Psoas muscle (tissue), 7 donors: ENCODE measurements at regions not wholly inside any gene's neighbourhood (a gene's known extent, or its start where the extent isn't known, plus 50 kb on each side); places are given as distances from the start of the nearest gene placed in this dataset.
"Not testable (repeated sequence)": the region's sequence is repeated elsewhere in the genome, so short reads cannot be mapped to it uniquely, and the experiment has no call there.

Experiments
- ATAC-seq, 4 donors: fragments of 200-7000 bp; cut with Tn5 transposase; one replicate each; pipeline ENCODE4 v1.9.1; 2020; ENCODE audit warnings: moderate library complexity in 3 of 4, mild to moderate bottlenecking in 2 of 4
- DNase-seq, 2 donors: peaks; one replicate each; pipeline ENCODE4 v3.0.0-alpha.2; 2020
- H3K27ac ChIP-seq: fragments of 200-600 bp; one replicate; pipeline ENCODE4 v1.8.0; 2022
- H3K27me3 ChIP-seq, 3 donors: fragments of 200-600 bp in 1 of 3; one replicate each; pipeline versions ENCODE4 v1.6.1 to v1.8.0; 2013 to 2022; ENCODE audit warnings: low read length in 2 of 3, mild to moderate bottlenecking in 2 of 3, moderate library complexity in 1 of 3; ENCODE audit not compliant: insufficient read depth in 3 of 3
- H3K36me3 ChIP-seq, 2 donors: fragments of 200-600 bp in 1 of 2; one replicate each; pipeline versions ENCODE4 v1.6.1 to v1.8.0; 2013 to 2022; ENCODE audit warnings: low read depth in 1 of 2, mild to moderate bottlenecking in 1 of 2, moderate library complexity in 1 of 2; ENCODE audit not compliant: insufficient read depth in 1 of 2
- H3K4me1 ChIP-seq: fragments of 200-600 bp; one replicate; pipeline ENCODE4 v1.8.0; 2022
- H3K4me3 ChIP-seq: fragments of 200-600 bp; one replicate; pipeline ENCODE4 v1.8.0; 2022; ENCODE audit warnings: mild to moderate bottlenecking
- H3K9me3 ChIP-seq: fragments of 200-600 bp; one replicate; pipeline ENCODE4 v1.8.0; 2022
- WGBS, 3 donors: extraction: QIAGEN DNeasy Blood & Tissue Kit; methylation state at CpG; one replicate each; pipeline versions ENCODE4 v1.1.6 to v1.1.7; 2013; 5-methylcytosine and 5-hydroxymethylcytosine counted together
- intact Hi-C, 2 donors: fragments of 100-400 bp; cut with DNase I; formaldehyde crosslinking; loops; one replicate each; pipeline versions ENCODE4 v1.11.0 to v1.14.2; 2022
- TF ChIP-seq, protein P1 (sequence below): fragments of 200-600 bp; IDR thresholded peaks from one replicate; pipeline ENCODE4 v1.8.0; 2022; ENCODE audit warnings: antibody characterized with exemption
- donor health status: healthy with polysubstance abuse.
- donor health status: DM: no; HTN: no; CAD: no; lungs with moderate emphysema.
- donor health status: Bipolar disorder and iron deficiency.
- donor health status: healthy.
- donor health status: DM: yes; HTN: yes; CAD: no.
- donor health status: DM: no; HTN: no; CAD: no.
- donor health status: DM: yes; HTN: yes; CAD: no.

DNA sequence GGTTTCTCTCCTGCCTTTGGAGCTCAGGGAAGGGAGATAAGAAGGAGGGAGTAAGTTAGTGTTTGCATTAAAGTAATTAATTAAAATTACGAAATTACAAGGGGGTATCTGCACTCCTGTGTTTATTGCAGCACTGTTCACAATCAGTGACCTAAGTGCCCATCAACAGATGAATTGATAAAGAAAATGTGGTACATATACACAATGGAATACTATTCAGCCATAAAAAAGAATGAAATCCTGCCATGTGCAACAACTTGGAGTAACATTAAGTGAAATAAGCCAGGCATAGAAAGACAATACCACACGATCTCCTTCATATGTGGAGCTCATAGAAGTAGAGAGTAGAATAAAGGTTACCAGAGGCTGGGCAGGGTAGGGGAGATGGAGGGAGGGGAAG lies 202.0 kb downstream of the SHQ1 start:
- Histone ChIP-seq H3K9me3 (no peaks in the 10 kb centered on the region), H3K27me3 (no peaks in the 10 kb centered on the region), H3K4me3 (no peak overlapping the region), H3K27ac (no peak overlapping the region), H3K4me1 (no peaks in the 10 kb centered on the region), H3K36me3 (no peaks in the 10 kb centered on the region)
- no peak for ATAC-seq
- TF ChIP-seq, protein P1, sequence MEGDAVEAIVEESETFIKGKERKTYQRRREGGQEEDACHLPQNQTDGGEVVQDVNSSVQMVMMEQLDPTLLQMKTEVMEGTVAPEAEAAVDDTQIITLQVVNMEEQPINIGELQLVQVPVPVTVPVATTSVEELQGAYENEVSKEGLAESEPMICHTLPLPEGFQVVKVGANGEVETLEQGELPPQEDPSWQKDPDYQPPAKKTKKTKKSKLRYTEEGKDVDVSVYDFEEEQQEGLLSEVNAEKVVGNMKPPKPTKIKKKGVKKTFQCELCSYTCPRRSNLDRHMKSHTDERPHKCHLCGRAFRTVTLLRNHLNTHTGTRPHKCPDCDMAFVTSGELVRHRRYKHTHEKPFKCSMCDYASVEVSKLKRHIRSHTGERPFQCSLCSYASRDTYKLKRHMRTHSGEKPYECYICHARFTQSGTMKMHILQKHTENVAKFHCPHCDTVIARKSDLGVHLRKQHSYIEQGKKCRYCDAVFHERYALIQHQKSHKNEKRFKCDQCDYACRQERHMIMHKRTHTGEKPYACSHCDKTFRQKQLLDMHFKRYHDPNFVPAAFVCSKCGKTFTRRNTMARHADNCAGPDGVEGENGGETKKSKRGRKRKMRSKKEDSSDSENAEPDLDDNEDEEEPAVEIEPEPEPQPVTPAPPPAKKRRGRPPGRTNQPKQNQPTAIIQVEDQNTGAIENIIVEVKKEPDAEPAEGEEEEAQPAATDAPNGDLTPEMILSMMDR, result no peak
- intact Hi-C loops, result no loop called here
- DNase-seq, result no peak
- WGBS, 3 donors, result 47 to 96% (median 73%) methylated on average over 2 of the region's 2 CpGs

DNA sequence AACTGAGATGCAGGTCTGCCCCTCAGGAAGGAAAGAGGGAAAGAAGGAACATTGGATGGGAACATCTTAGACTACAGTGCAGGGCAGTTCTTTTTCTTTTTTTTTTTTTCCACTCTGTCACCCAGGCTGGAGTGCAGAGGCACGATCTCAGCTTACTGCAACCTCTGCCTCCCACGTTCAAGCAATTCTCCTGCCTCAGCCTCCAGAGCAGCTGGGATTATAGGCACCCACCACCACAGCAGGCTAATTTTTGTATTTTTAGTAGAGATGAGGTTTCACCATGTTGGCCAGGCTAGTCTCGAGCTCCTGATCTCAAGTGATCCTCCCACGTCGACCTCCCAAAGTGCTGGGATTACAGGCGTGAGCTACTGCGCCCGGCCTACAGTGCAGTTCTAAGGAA lies 204.6 kb downstream of the SHQ1 start:
- H3K4me1 ChIP-seq, ATAC-seq, H3K4me3 ChIP-seq, H3K36me3 ChIP-seq, H3K9me3 ChIP-seq, H3K27ac ChIP-seq, H3K27me3 ChIP-seq, intact Hi-C loops, DNase-seq: not testable (repeated sequence)
- WGBS, 3 donors, result 92 to 94% (median 92%) methylated on average over 8 of the region's 8 CpGs

DNA sequence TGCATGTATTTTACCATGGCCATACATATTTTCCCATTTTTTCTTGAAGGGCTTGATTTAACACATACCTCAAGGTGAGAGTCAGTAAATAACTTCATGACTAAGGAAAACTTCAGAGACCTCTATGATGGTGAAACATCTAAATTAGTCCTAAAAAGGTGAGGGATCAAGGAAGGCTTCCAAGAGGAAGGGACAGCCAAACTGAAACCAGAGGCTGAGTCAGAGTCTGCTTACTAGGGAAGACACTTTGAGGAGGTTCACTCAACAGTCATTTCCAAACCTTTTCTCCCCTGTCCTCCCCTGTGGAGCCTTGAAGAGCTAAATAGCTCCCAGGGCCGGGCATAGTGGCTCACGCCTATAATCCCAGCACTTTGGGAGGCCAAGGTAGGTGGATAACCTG lies 206.6 kb downstream of the SHQ1 start:
- no peak for DNase-seq
- H3K27ac ChIP-seq, result no peak overlapping the region
- intact Hi-C loops, result no loop called here
- WGBS, 3 donors, result 89 to 94% (median 92%) methylated on average over 2 of the region's 2 CpGs
- no peak overlapping the region for H3K4me3 ChIP-seq
- TF ChIP-seq, protein P1, result no peak
- H3K4me1 ChIP-seq, result no peaks in the 10 kb centered on the region
- ATAC-seq, result no peak
- H3K27me3 ChIP-seq, result no peaks in the 10 kb centered on the region
- H3K9me3 ChIP-seq, result no peaks in the 10 kb centered on the region
- no peaks in the 10 kb centered on the region for H3K36me3 ChIP-seq

DNA sequence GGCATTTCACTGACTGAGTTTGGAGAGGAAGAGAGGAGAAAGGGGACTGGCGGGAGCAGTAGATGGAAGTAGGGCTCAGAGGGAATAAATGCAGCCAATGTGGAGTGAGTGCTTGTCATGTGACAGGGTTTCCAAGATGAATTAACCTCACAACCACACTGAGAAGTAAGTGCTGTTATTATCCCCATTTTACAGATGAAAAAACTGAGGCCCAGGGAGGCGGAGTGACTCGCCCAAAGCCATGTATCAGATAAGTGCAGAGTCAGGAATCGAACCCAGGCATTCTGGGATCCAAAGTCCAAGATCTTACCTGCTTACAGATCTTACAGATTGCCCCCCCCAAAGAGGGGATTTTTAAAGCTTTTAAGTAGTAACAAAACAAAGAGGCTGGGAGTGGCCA lies 207.2 kb downstream of the SHQ1 start:
- intact Hi-C loops, result no loop called here
- 93 to 95% (median 94%) methylated on average over 4 of the region's 4 CpGs for WGBS, 3 donors

DNA sequence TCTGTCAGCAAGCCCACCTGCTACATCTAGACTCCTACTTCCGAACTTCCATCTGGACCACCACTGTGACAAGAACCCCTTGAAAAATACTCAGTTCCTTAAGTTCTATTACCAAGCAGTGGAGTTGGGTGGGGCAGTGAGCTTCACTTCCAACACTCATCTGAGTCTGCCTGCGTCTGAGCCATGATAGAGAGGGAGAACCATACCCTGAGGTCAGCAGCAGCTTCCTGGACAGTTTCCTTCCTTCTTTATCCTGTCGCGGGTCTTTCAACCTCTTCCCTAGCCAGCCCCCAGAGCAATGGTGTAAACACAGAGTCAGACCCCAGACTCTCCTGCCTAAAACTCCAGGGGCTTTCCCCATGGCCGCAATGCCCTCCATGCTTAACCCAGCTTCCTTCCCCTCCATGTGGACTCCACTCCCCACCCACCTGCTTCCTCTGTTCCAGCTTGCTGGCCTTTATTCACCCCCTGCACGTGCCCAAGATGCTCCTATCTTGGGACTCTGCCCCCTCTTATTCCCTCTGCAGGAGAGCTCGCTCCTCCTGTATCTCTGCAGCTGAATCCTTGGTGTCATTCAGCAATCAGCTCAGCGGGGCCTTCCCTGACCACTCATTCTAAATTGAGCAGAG lies 211.2 kb downstream of the SHQ1 start:
- intact Hi-C loops, result no loop called here
- 66 to 74% (median 72%) methylated on average over 8 of the region's 8 CpGs for WGBS, 3 donors
- no peaks in the 10 kb centered on the region for H3K27me3 ChIP-seq
- DNase-seq (no peak), ATAC-seq (no peak)
- H3K4me3 ChIP-seq, result no peak overlapping the region
- H3K4me1 ChIP-seq, result no peaks in the 10 kb centered on the region
- no peak overlapping the region for H3K27ac ChIP-seq
- TF ChIP-seq, protein P1, result no peak
- peaks cover 4% of the 10 kb centered on the region for H3K9me3 ChIP-seq
- no peaks in the 10 kb centered on the region for H3K36me3 ChIP-seq

More for the DNA sequence above, 207.2 kb downstream of the SHQ1 start:
- Histone ChIP-seq H3K27me3 (no peaks in the 10 kb centered on the region), H3K27ac (no peak overlapping the region), H3K4me1 (no peaks in the 10 kb centered on the region), H3K36me3 (no peaks in the 10 kb centered on the region), H3K9me3 (no peaks in the 10 kb centered on the region), H3K4me3 (no peak overlapping the region)
- TF ChIP-seq, protein P1, result no peak
- no peak for DNase-seq
- ATAC-seq, result no peak
